DND-41 (cell line): ENCODE measurements at regions not wholly inside any gene's neighbourhood (a gene's known extent, or its start where the extent isn't known, plus 50 kb on each side); places are given as distances from the start of the nearest gene placed in this dataset.

Experiments
- ATAC-seq: fragments of 200-7000 bp; cut with Tn5 transposase; 3 replicates; pipeline ENCODE4 v1.9.1; 2021; ENCODE audit warnings: low read depth; ENCODE audit not compliant: insufficient read depth
- DNase-seq: peaks from one replicate; pipeline ENCODE4 v3.0.0-alpha.2; 2020
- H2AFZ ChIP-seq: 2 replicates; pipeline ENCODE4 v1.6.0; 2012; ENCODE audit warnings: low read depth, low read length
- H3K27ac ChIP-seq: 2 replicates; pipeline ENCODE4 v1.5.1; 2012; ENCODE audit warnings: low read length, inconsistent platforms
- H3K27me3 ChIP-seq: fragments of 200-600 bp; sonication (generic); 2 replicates; pipeline ENCODE4 v1.6.0; 2012; ENCODE audit warnings: low read length, mild to moderate bottlenecking, inconsistent platforms; ENCODE audit not compliant: insufficient read depth, poor library complexity
- H3K36me3 ChIP-seq: 2 replicates; pipeline ENCODE4 v1.5.1; 2012; ENCODE audit warnings: low read length, inconsistent platforms; ENCODE audit not compliant: insufficient read depth
- H3K4me1 ChIP-seq: 2 replicates; pipeline ENCODE4 v1.5.1; 2012; ENCODE audit warnings: mild to moderate bottlenecking, low read length; ENCODE audit not compliant: insufficient read depth
- H3K4me2 ChIP-seq: 2 replicates; pipeline ENCODE4 v1.6.0; 2012; ENCODE audit warnings: mild to moderate bottlenecking, moderate library complexity, low read length, inconsistent platforms; ENCODE audit not compliant: insufficient read depth
- H3K4me3 ChIP-seq, 2 experiments: fragments of 200-600 bp in 1 of 2; shearing (Covaris generic) in 1 of 2; 2 replicates each; pipeline ENCODE4 v1.5.1; 2012 to 2016; ENCODE audit warnings: inconsistent platforms in 2 of 2, low read length in 2 of 2, mild to moderate bottlenecking in 2 of 2, low read depth in 1 of 2, moderate library complexity in 1 of 2
- H3K79me2 ChIP-seq: 2 replicates; pipeline ENCODE4 v1.6.0; 2012; ENCODE audit warnings: low read length, inconsistent platforms; ENCODE audit not compliant: insufficient read depth
- H3K9ac ChIP-seq: 2 replicates; pipeline ENCODE4 v1.6.0; 2012; ENCODE audit warnings: low read depth, mild to moderate bottlenecking, inconsistent platforms, low read length, moderate library complexity
- H3K9me3 ChIP-seq: 2 replicates; pipeline ENCODE4 v1.5.1; 2012; ENCODE audit warnings: low read length, moderate library complexity, mild to moderate bottlenecking, inconsistent platforms; ENCODE audit not compliant: insufficient read depth, severe bottlenecking
- H4K20me1 ChIP-seq: 2 replicates; pipeline ENCODE4 v1.6.0; 2012; ENCODE audit warnings: low read length; ENCODE audit not compliant: insufficient read depth
- EZH2 ChIP-seq: IDR thresholded peaks from 3 replicates; pipeline ENCODE4 v1.6.1; 2012; ENCODE audit warnings: borderline replicate concordance, low read depth, mild to moderate bottlenecking, moderate library complexity, low read length, inconsistent platforms; ENCODE audit not compliant: severe bottlenecking
- TF ChIP-seq, protein P1 (sequence below): IDR thresholded peaks from 2 replicates; pipeline ENCODE4 v1.5.1; 2012; ENCODE audit warnings: borderline replicate concordance, low read length, moderate library complexity, mild to moderate bottlenecking; ENCODE audit not compliant: poor library complexity, severe bottlenecking; ENCODE audit errors: extremely low read depth

DNA sequence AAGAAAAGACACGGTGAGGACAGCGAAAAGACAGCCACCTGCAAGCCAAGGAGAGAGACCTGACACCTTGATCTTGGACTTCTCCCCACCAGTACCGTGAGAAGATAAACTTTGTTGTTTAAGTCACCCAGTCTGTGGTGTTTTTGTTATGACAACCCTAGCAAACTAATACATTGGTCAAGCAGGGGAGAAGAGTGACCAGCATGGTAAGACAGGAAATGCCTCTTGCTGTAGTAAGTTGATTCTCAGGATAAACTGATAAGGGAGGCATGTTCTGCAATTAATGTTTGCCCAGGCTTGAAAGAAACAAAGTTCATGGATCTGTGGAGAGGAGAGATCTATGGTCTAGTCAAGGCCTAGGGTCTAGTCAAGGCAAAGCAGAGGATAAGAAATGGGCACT, 801.2 kb downstream of the MAT2B start:
- Histone ChIP-seq H3K79me2 (no peaks in the 10 kb centered on the region), H3K27ac (no peak overlapping the region), H2AFZ (no peak overlapping the region), H3K4me3 (no peak overlapping the region), H3K4me1 (no peaks in the 10 kb centered on the region), H3K4me2 (no peak overlapping the region), H3K9ac (no peak overlapping the region), H3K9me3 (no peaks in the 10 kb centered on the region), H3K27me3 (no peaks in the 10 kb centered on the region), H4K20me1 (no peaks in the 10 kb centered on the region), H3K36me3 (no peaks in the 10 kb centered on the region)
- DNase-seq: no peak
- TF ChIP-seq, protein P1, sequence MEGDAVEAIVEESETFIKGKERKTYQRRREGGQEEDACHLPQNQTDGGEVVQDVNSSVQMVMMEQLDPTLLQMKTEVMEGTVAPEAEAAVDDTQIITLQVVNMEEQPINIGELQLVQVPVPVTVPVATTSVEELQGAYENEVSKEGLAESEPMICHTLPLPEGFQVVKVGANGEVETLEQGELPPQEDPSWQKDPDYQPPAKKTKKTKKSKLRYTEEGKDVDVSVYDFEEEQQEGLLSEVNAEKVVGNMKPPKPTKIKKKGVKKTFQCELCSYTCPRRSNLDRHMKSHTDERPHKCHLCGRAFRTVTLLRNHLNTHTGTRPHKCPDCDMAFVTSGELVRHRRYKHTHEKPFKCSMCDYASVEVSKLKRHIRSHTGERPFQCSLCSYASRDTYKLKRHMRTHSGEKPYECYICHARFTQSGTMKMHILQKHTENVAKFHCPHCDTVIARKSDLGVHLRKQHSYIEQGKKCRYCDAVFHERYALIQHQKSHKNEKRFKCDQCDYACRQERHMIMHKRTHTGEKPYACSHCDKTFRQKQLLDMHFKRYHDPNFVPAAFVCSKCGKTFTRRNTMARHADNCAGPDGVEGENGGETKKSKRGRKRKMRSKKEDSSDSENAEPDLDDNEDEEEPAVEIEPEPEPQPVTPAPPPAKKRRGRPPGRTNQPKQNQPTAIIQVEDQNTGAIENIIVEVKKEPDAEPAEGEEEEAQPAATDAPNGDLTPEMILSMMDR: no peak
- no peak for TF ChIP-seq EZH2
- ATAC-seq: no peak

DNA sequence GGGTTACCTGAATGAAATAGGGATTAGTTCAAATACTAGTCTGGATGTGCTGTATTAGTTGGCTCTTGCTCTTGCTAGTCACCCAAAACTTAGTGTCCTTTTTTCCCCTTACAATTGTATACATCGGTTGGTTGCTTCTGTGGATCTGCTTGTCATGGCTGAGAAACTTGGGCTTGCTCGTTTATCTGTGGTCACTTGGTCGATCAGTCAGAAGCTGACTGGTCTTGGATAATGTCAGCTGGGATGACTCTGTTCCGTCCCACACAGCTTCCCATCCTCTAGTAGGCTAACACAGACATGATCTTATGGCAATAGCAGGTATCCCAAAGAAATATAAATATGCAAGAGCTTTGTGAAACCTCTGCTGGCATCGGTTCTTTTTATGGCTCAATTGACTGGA, 807.4 kb downstream of the MAT2B start:
- no peak overlapping the region for H3K4me2 ChIP-seq
- no peak for TF ChIP-seq EZH2
- TF ChIP-seq, protein P1: no peak
- no peaks in the 10 kb centered on the region for H3K36me3 ChIP-seq
- H3K27ac ChIP-seq: no peak overlapping the region
- H4K20me1 ChIP-seq: no peaks in the 10 kb centered on the region
- ATAC-seq (no peak), DNase-seq (no peak)
- H3K9me3 ChIP-seq: no peaks in the 10 kb centered on the region
- no peaks in the 10 kb centered on the region for H3K79me2 ChIP-seq
- no peak overlapping the region for H3K4me3 ChIP-seq
- H2AFZ ChIP-seq: no peak overlapping the region
- no peak overlapping the region for H3K9ac ChIP-seq
- H3K4me1 ChIP-seq: no peaks in the 10 kb centered on the region
- H3K27me3 ChIP-seq: no peaks in the 10 kb centered on the region

DNA sequence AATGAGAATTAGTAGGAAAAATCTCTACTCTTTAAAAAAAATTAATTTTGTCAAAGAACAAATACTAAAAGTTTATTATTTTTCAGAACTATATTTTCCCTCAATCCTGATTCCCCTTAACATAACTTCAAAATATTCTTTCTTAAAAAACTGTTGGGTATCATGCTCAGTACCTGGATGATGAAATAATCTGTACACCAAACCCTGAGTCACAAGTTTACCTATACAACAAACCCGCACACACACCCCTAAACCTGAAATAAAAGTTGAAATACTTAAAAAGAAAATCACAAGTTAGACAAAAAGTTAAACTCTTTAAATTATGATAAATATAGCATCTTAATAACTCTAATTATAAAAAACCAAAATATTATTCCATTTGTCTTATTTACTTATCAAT, 812.3 kb downstream of the MAT2B start:
- DNase-seq (no peak), ATAC-seq (no peak)
- no peaks in the 10 kb centered on the region for H4K20me1 ChIP-seq
- H3K9me3 ChIP-seq: no peaks in the 10 kb centered on the region
- no peak for TF ChIP-seq EZH2
- TF ChIP-seq, protein P1: no peak
- H3K4me2 ChIP-seq: no peak overlapping the region
- H3K27ac ChIP-seq: no peak overlapping the region
- H3K79me2 ChIP-seq: no peaks in the 10 kb centered on the region
- H3K4me1 ChIP-seq: no peaks in the 10 kb centered on the region
- no peak overlapping the region for H2AFZ ChIP-seq
- no peak overlapping the region for H3K9ac ChIP-seq
- H3K4me3 ChIP-seq: no peak overlapping the region
- no peaks in the 10 kb centered on the region for H3K27me3 ChIP-seq
- no peaks in the 10 kb centered on the region for H3K36me3 ChIP-seq

DNA sequence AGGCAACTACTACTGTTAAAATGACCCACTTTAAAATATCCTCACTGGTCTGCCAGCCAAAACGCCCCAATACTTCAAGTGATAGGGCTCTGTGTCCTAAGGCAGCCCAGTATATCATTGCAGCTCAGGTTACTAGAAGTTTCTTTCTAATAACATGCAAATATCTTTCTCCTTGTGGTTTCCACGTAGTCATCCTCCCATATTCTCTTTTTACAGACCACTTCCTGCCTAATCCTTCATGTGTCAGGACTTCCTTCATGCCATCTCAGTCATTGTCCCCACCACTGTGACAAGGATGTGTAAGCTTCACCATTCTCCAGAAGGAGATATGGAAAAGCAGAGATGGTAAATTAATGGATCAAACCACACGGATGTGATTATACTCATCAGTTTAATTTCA, 813.7 kb downstream of the MAT2B start:
- no peaks in the 10 kb centered on the region for H3K79me2 ChIP-seq
- DNase-seq: no peak
- no peak overlapping the region for H3K4me3 ChIP-seq
- TF ChIP-seq EZH2: no peak
- TF ChIP-seq, protein P1: no peak
- no peak for ATAC-seq
- H4K20me1 ChIP-seq: no peaks in the 10 kb centered on the region
- no peaks in the 10 kb centered on the region for H3K27me3 ChIP-seq
- no peaks in the 10 kb centered on the region for H3K36me3 ChIP-seq
- H2AFZ ChIP-seq: no peak overlapping the region
- no peak overlapping the region for H3K9ac ChIP-seq
- no peaks in the 10 kb centered on the region for H3K9me3 ChIP-seq
- no peaks in the 10 kb centered on the region for H3K4me1 ChIP-seq
- H3K4me2 ChIP-seq: no peak overlapping the region
- H3K27ac ChIP-seq: no peak overlapping the region
